Karpas-422 (cell line): ENCODE measurements at regions not wholly inside any gene's neighbourhood (a gene's known extent, or its start where the extent isn't known, plus 50 kb on each side); places are given as distances from the start of the nearest gene placed in this dataset.
"Not testable (repeated sequence)": the region's sequence is repeated elsewhere in the genome, so short reads cannot be mapped to it uniquely, and the experiment has no call there.

ENCODE experiments used
- DNase-seq: peaks from one replicate; pipeline ENCODE4 v3.0.0-alpha.2; 2015
- H2AFZ ChIP-seq: fragments of 200-600 bp; sonication (generic); 2 replicates; pipeline ENCODE4 v1.6.1; 2014; ENCODE audit warnings: antibody characterized with exemption, low read length, mixed read lengths
- H3K27ac ChIP-seq: fragments of 200-600 bp; sonication (generic); 2 replicates; pipeline ENCODE4 v1.5.1; 2014; ENCODE audit warnings: mild to moderate bottlenecking, low read length, moderate library complexity
- H3K27me3 ChIP-seq: fragments of 200-600 bp; sonication (generic); 2 replicates; pipeline ENCODE4 v1.6.1; 2014; ENCODE audit warnings: low read length, mixed read lengths
- H3K36me3 ChIP-seq: fragments of 200-600 bp; sonication (generic); 2 replicates; pipeline ENCODE4 v1.6.1; 2014; ENCODE audit warnings: low read length, mixed read lengths; ENCODE audit not compliant: insufficient read depth
- H3K4me1 ChIP-seq: fragments of 200-600 bp; sonication (generic); 2 replicates; pipeline ENCODE4 v1.6.1; 2014; ENCODE audit warnings: mild to moderate bottlenecking, low read length, mixed read lengths
- H3K4me2 ChIP-seq: fragments of 200-600 bp; sonication (generic); 2 replicates; pipeline ENCODE4 v1.6.1; 2014; ENCODE audit warnings: low read length, low read depth, mild to moderate bottlenecking; ENCODE audit not compliant: poor library complexity, severe bottlenecking
- H3K4me3 ChIP-seq: fragments of 200-600 bp; sonication (generic); 2 replicates; pipeline ENCODE4 v1.5.1; 2014; ENCODE audit warnings: mild to moderate bottlenecking, antibody characterized with exemption, low read length, mixed read lengths
- H3K79me2 ChIP-seq: fragments of 200-600 bp; sonication (generic); 2 replicates; pipeline ENCODE4 v1.6.1; 2014; ENCODE audit warnings: mild to moderate bottlenecking, low read length, mixed read lengths
- H3K9ac ChIP-seq: fragments of 200-600 bp; sonication (generic); 2 replicates; pipeline ENCODE4 v1.6.0; 2014; ENCODE audit warnings: low read length
- H3K9me2 ChIP-seq: fragments of 200-600 bp; sonication (generic), shearing (Covaris generic); replicated peaks from 2 replicates; pipeline ENCODE4 v1.6.0; 2014; ENCODE audit warnings: mild to moderate bottlenecking, low read length, moderate library complexity; ENCODE audit not compliant: insufficient read depth
- H3K9me3 ChIP-seq: fragments of 300-700, 200-600 bp; sonication (generic); 2 replicates; pipeline ENCODE4 v1.6.1; 2014; ENCODE audit warnings: low read length, mixed read lengths
- H4K20me1 ChIP-seq: fragments of 200-600 bp; sonication (generic); 2 replicates; pipeline ENCODE4 v1.6.1; 2014; ENCODE audit warnings: mild to moderate bottlenecking, antibody characterized with exemption, low read length, low read depth; ENCODE audit not compliant: insufficient read depth

- Histone ChIP-seq H3K9me3 (no peaks in the 10 kb centered on the region), H3K4me2 (no peak overlapping the region), H4K20me1 (no peaks in the 10 kb centered on the region), H3K4me3 (no peak overlapping the region), H3K36me3 (no peaks in the 10 kb centered on the region), H3K79me2 (no peaks in the 10 kb centered on the region), H3K27ac (no peak overlapping the region), H2AFZ (no peak overlapping the region), H3K9me2 (no peaks in the 10 kb centered on the region), H3K4me1 (no peaks in the 10 kb centered on the region), H3K27me3 (no peaks in the 10 kb centered on the region), H3K9ac (no peak overlapping the region)
- no peak for DNase-seq
Measured at GRCh38 chr9:7507566-7508270, 291.9 kb downstream of the DMAC1 start.

DNA sequence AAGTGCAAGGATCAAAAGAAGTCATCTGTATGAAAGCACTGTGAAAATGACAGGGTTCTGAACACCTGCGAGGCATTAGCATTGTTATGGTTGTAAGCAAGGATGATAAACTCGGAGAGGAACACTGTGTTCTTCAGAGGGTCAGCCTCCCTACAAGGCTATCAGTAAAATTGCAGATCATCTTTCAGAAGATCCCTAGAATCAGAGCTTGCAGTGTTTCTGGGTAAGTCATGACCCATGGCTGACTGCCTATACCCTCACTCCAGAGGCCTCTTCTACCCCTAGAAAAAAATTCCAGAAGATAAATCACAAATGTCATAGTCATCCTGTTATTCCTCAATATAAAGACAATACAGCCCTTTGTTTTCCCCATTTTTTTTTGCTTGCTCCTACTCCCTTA, 292.6 kb downstream of the DMAC1 start:
- H3K9me3 ChIP-seq, result no peaks in the 10 kb centered on the region
- no peaks in the 10 kb centered on the region for H3K27me3 ChIP-seq

DNA sequence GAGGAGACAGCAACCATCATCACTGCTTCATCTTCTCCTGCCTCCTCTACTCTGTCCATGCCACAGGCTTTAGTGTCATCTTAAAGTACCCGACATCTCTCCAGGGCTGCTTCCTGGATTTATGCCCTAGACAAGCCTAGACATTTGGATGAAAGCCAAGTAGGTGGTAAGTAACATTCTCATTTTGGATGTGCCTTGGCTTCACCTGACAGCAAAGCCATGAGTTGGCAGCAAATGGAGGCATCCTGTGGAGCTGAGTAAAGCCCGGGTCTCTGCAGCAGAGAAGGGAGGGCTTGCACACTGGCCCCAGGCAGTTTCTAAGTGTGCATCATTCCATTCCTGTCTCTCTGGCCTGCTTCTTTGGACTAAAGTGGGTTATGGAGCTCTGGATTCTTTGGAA, 299.1 kb downstream of the DMAC1 start:
- DNase-seq, result no peak
- H3K4me3 ChIP-seq, result no peak overlapping the region
- H4K20me1 ChIP-seq, result no peaks in the 10 kb centered on the region
- H3K79me2 ChIP-seq, result no peaks in the 10 kb centered on the region
- no peaks in the 10 kb centered on the region for H3K9me3 ChIP-seq
- H3K9ac ChIP-seq, result no peak overlapping the region
- H3K27ac ChIP-seq, result no peak overlapping the region
- H3K27me3 ChIP-seq, result no peaks in the 10 kb centered on the region
- H3K36me3 ChIP-seq, result no peaks in the 10 kb centered on the region
- no peaks in the 10 kb centered on the region for H3K9me2 ChIP-seq
- H3K4me1 ChIP-seq, result no peaks in the 10 kb centered on the region
- H2AFZ ChIP-seq, result no peak overlapping the region
- H3K4me2 ChIP-seq, result no peak overlapping the region

More for the DNA sequence above, 292.6 kb downstream of the DMAC1 start:
- DNase-seq, result no peak
- Histone ChIP-seq H3K4me1 (no peaks in the 10 kb centered on the region), H3K27ac (no peak overlapping the region), H3K36me3 (no peaks in the 10 kb centered on the region), H2AFZ (no peak overlapping the region), H4K20me1 (no peaks in the 10 kb centered on the region), H3K9ac (no peak overlapping the region), H3K9me2 (no peaks in the 10 kb centered on the region), H3K4me2 (no peak overlapping the region), H3K79me2 (no peaks in the 10 kb centered on the region), H3K4me3 (no peak overlapping the region)

GRCh38 chr9:7491641-7492040, 307.9 kb downstream of the DMAC1 start:
- Histone ChIP-seq H3K9me2 (no peaks in the 10 kb centered on the region), H4K20me1 (no peaks in the 10 kb centered on the region), H3K27ac (no peak overlapping the region), H3K4me1 (no peaks in the 10 kb centered on the region), H3K27me3 (no peaks in the 10 kb centered on the region), H3K4me3 (no peak overlapping the region), H3K9me3 (no peaks in the 10 kb centered on the region), H3K4me2 (no peak overlapping the region), H2AFZ (no peak overlapping the region), H3K79me2 (no peaks in the 10 kb centered on the region), H3K36me3 (no peaks in the 10 kb centered on the region), H3K9ac (no peak overlapping the region)
- no peak for DNase-seq

GRCh38 chr9:7490317-7491108, 309.1 kb downstream of the DMAC1 start:
- H3K4me1 ChIP-seq, result no peaks in the 10 kb centered on the region
- H2AFZ ChIP-seq, result no peak overlapping the region
- H3K27ac ChIP-seq, result no peak overlapping the region
- no peaks in the 10 kb centered on the region for H4K20me1 ChIP-seq
- no peaks in the 10 kb centered on the region for H3K36me3 ChIP-seq
- H3K4me3 ChIP-seq, result no peak overlapping the region
- no peak for DNase-seq
- no peaks in the 10 kb centered on the region for H3K27me3 ChIP-seq
- no peak overlapping the region for H3K9ac ChIP-seq
- H3K4me2 ChIP-seq, result no peak overlapping the region
- H3K9me2 ChIP-seq, result no peaks in the 10 kb centered on the region
- H3K9me3 ChIP-seq, result no peaks in the 10 kb centered on the region
- no peaks in the 10 kb centered on the region for H3K79me2 ChIP-seq

GRCh38 chr9:7489036-7489435, 310.5 kb downstream of the DMAC1 start:
- Histone ChIP-seq H3K9me2 (no peaks in the 10 kb centered on the region), H3K27me3 (no peaks in the 10 kb centered on the region), H3K4me3 (no peak overlapping the region), H3K79me2 (no peaks in the 10 kb centered on the region), H3K9ac (no peak overlapping the region), H3K9me3 (no peaks in the 10 kb centered on the region), H2AFZ (no peak overlapping the region), H3K4me2 (no peak overlapping the region), H3K27ac (no peak overlapping the region), H4K20me1 (no peaks in the 10 kb centered on the region), H3K36me3 (no peaks in the 10 kb centered on the region), H3K4me1 (no peaks in the 10 kb centered on the region)
- no peak for DNase-seq

GRCh38 chr9:7484014-7484413, 315.6 kb downstream of the DMAC1 start:
- H2AFZ ChIP-seq, H3K9ac ChIP-seq, H3K4me1 ChIP-seq, H3K27ac ChIP-seq, H4K20me1 ChIP-seq, DNase-seq, H3K4me3 ChIP-seq, H3K9me2 ChIP-seq, H3K36me3 ChIP-seq, H3K9me3 ChIP-seq, H3K27me3 ChIP-seq, H3K4me2 ChIP-seq, H3K79me2 ChIP-seq: not testable (repeated sequence)

DNA sequence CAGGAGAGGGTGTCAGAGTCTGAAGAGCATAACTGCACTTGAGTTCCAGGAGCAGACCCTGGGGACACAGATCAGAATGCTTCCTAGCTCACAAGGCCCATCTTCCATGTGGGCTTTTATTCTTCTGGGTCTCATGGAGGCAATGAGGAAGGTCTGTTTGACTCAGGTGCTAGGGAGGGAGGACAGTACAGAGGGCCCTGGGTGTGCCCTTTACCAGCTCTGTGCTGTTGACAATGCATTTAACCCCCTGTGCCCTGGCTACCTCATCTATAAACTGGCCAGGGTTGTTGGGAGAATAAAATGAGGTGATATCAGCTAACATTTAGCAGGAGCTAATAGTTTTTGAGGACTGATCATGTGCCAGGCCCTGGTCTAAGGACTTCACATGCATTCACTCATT, 318.0 kb downstream of the DMAC1 start:
- Histone ChIP-seq H3K4me1 (no peaks in the 10 kb centered on the region), H3K27ac (no peak overlapping the region), H3K4me2 (no peak overlapping the region), H3K9me3 (no peaks in the 10 kb centered on the region), H3K79me2 (no peaks in the 10 kb centered on the region), H4K20me1 (no peaks in the 10 kb centered on the region), H2AFZ (no peak overlapping the region), H3K9me2 (no peaks in the 10 kb centered on the region), H3K36me3 (no peaks in the 10 kb centered on the region), H3K9ac (no peak overlapping the region), H3K4me3 (no peak overlapping the region), H3K27me3 (no peaks in the 10 kb centered on the region)
- no peak for DNase-seq
